NCI-H2196 (cell line): ENCODE measurements at regions not wholly inside any gene's neighbourhood (a gene's known extent, or its start where the extent isn't known, plus 50 kb on each side); places are given as distances from the start of the nearest gene placed in this dataset.
"Not testable (repeated sequence)": the region's sequence is repeated elsewhere in the genome, so short reads cannot be mapped to it uniquely, and the experiment has no call there.

Source experiments
- DNase-seq: peaks from one replicate; lab custom pipeline; 2025; ENCODE audit not compliant: unreplicated experiment; lab: John Stamatoyannopoulos, UW

DNA sequence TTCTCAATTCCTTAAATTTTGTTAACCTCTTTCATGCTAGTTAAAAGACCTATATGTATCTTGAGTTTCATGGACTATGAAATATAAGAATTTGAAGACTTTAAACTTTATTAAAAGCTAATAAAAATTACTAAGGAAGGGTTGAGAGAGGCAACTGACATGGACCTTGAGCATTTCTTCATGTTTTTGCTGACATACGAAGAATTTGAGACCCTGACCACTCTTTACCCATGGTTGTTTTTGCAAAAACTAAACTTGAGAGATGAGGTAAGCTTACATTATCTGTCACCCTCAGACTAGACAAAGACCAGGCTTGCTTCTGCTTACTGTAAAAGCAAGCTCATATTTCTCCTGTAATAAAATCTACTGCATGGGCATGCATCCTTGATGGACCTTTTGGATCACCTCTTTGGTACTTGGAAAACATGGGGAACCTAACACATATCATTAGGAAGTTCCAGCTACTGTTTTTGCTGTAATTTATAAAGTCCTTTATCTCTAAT is 338.2 kb upstream of the PABPC4L start:
- DNase-seq: no peak

DNA sequence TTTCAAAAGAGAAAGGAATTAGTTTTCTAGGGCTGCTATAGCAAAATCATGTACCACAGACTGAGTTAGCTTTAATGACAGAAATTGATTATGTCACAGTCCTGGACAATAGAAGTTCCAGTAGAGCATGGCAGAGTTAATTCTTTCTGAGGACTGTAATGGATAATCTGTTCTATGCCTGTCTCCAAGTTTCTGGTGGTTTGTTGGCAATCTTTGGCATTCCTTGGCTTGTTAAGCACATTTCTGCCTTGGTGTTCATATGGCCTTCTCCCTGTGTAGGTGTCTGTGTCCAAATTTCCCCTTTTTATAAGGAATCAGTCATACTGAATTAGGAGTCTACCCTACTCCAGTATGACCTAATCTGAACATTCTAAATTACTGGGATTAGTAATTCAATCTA is 336.1 kb upstream of the PABPC4L start:
- no peak for DNase-seq

- DNase-seq: no peak
These were observed 331.5 kb upstream of the PABPC4L start for GRCh38 chr4:134533068-134533467.

DNA sequence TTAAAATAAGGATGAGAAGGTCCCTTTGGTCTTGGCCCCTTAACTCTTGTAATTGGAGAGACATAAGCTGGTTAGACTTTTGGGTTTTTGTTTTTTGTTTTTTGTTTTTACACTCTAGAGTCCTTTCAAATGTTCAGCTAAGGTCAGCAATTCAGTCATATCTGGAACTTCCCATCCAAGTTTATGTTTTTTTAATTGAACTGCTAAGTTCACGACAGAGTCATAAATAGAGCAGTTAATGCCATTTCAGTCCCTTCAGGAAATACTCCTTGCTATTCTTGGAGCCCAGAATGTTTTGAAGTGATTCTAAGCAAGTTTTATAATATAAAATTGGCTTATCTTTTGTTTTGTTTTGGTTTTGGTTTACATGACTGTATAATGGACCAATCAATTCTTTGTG is 329.4 kb upstream of the PABPC4L start:
- DNase-seq: no peak

DNA sequence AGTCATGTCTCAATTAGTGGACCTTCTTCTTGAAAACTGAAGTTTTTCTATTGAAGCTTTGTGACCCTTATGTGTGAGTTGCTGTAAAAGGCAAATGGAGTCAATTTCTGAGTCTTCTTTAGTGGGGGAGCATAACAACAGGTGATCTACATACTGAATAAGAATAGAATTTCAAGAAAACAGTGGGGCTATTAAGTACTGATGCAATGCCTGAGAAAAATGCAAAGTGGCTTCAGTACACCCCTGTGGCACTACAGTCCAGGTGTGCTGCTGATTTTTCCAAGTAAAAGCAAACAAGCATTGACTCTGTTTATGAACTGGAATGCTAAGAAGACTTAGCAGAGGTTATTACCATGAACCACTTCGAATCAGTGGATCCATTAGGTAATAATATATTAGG is 328.0 kb upstream of the PABPC4L start:
- DNase-seq: no peak

GRCh38 chr4:134518574-134519217 is 317.1 kb upstream of the PABPC4L start:
- no peak for DNase-seq

- DNase-seq: no peak
These were observed 309.0 kb upstream of the PABPC4L start for GRCh38 chr4:134510544-134510943.

GRCh38 chr4:134505511-134505910 is 303.9 kb upstream of the PABPC4L start:
- DNase-seq: no peak

GRCh38 chr4:134501973-134502643 is 300.5 kb upstream of the PABPC4L start:
- DNase-seq: no peak

- not testable (repeated sequence) for DNase-seq
These were observed 299.9 kb upstream of the PABPC4L start for GRCh38 chr4:134501488-134501887.

DNA sequence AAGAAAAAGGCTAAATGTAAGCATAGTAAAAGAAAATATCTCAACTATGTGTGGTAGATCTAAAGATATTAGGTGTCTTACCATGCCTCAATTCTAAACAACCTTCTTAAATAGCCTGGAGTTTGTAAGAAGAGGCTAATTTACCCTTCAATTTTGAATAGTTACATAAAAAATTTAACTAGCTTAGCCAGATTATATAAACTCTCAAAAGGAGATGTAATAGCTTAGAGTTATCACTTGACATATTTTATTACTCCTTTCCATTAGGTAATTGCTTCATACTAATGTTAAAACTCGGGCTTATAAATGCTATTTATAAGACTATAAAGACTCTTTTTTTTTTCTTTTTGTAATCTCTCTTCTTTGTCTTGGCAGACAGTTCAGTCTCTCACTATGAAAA is 297.5 kb upstream of the PABPC4L start:
- no peak for DNase-seq

DNA sequence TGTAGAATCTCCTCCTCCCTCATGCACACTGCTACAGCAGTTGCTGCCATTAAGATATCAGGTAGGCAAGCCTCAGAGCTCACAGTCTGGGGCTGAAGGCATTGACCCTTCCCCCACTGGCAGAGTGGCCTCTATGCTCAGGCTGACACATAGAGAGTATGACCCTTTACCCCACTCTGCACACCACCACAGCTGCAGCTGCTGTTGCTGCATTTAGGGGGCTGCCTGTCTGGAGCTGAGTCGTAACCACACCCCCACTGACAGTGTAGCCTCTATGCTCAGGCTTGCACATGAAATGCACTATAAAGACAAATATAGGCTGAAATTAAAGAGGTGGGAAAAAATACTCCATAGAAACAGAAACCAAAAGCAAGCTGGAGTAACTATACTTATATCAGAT is 289.3 kb upstream of the PABPC4L start:
- DNase-seq: no peak

DNA sequence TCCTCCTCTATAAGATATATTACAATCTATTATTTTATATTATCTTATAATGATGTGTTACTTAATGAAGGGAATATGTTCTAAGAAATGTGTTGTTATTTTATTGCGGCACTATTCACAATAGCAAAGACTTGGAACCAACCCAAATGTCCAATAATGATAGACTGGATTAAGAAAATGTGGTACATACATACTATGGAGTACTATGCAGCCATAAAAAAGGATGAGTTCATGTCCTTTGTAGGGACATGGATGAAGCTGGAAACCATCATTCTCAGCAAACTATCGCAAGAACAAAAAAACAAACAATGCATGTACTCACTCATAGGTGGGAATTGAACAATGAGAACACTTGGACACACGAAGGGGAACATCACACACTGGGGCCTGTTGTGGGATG is 281.9 kb upstream of the PABPC4L start:
- not testable (repeated sequence) for DNase-seq

DNA sequence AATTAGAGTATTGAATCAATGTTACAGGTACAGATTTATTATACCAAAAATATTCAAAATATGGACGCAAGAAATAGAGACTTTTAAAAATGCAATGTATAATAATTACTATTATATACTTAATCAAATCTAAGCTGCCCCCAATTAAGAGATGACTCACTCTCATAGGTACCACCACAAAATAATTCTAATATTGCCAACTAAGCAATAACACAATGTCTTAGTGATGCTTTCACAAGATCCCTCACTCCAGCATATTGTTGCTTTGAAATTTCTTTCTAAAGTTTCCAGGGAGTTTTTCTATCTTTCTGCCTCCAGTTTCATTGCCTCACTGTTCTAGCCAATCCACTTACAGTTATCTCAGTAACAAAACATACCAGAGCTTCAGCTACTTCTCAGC is 270.0 kb upstream of the PABPC4L start:
- DNase-seq: no peak

DNA sequence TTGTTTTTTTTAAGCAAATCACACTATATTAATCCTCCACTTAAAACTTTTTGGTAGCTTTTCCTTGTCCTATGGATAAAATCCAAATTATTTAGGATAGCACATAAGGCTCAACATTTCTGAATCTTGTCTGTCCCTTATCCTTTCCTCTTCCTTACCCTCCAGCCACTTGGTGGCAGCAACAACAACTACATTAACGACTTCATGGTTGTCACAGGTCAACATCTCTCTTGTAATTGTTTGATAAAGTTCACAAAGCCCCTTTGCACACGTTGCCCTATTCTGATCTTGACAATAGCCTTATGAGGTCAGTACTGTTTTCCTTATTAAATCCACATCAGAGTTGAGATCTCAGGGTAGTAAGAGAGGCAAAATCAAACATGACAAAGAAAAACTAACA is 269.0 kb upstream of the PABPC4L start:
- DNase-seq: peak; percentile 0

DNA sequence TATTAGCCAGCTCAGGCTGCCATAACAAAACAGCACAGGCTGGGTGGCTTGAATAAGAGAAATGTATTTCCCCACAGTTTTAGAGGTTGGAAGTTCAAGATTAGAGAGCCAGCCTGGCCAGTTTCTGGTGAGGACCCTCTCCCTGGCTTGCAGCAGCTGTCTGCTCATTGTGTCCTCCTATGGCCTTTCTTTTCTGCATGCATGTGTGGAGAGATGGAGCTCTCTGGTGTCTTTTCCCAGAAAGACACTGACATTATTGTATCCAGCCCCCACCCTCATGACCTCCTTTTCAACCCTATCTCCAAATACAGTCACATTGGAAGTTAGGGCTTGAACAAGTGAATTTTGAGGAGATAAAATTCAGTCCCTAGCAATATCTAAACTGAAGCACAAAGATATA is 263.8 kb upstream of the PABPC4L start:
- no peak for DNase-seq

DNA sequence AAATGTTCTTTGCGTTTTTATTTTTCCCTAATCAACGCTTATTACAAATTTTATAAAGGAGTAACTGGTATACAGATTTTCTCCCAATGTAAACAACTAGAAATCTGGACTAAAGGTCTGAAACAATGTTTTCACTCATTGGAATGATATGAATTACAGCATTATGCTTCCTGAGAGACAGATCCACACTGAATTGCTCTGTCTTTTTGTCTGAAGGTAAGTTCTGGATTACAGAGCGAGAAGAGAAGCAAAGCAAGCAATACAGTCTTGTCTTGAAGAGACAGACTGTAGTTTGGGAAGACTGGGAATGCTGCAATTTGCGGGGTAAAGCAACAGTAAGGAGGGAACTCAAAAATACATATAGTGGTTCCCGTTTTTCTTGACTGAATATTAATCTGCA is 262.2 kb upstream of the PABPC4L start:
- no peak for DNase-seq

DNA sequence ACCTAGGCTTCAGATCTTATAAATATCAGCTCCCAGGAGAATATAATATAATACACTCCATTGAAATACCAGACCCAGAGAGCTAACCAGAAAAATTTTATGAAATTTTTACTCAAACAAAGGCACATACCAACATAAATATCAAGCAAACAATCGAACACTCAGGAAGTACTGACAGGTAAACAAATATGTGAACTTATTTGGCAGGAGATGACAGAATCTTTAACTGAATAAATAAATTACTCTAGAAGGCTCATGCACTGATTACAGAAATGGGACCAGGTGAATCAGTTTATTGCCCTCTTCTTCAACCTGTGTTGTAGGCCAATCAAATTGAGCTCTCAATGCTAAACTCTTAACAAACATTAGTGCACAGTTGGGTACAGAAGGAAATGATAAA is 225.2 kb upstream of the PABPC4L start:
- no peak for DNase-seq

DNA sequence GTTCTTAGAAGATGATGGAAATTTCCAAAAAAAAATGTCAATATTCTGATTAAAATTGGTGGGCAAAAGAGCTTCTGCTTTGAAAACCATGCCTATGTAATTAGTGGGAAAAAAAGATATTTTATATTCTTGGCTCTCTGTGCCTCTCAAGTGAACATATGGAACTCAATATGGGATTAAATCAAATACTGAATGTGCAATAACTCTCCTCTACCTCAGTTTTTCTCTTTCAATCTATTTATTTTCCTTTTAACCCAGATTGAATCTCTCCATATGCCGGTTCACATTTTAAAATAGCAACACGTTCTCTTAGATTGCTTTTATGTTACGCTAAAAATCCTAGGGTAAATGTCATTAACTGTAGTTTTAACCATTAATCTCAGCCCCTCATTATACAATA is 224.2 kb upstream of the PABPC4L start:
- DNase-seq: no peak

- DNase-seq: no peak
These were observed 221.2 kb upstream of the PABPC4L start for GRCh38 chr4:134422776-134423175.

DNA sequence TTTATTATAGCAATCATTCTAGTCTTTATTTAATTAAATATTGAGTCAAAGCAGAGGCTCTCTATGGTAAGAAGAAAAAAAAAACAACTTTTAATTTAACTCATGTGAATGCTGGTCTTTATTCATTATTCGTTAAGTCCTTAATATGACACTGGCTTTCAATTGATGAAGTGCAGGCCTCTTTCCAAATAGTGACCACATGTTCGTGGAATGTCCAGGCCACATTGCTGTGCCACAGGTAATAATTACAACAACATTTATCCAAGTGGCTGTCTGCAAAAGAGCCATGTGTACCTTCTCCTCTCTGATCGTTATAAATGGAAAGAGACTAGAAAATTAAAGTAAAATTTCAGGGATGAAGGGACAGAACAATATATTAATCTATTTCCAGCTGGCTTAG is 220.1 kb upstream of the PABPC4L start:
- no peak for DNase-seq

GRCh38 chr4:134408897-134409296 is 207.3 kb upstream of the PABPC4L start:
- no peak for DNase-seq

- no peak for DNase-seq
These were observed 200.2 kb upstream of the PABPC4L start for GRCh38 chr4:134401798-134402197.
